ENCODE measurements at regions not wholly inside any gene's neighbourhood (a gene's known extent, or its start where the extent isn't known, plus 50 kb on each side); places are given as distances from the start of the nearest gene placed in this dataset.
"Not testable (repeated sequence)": the region's sequence is repeated elsewhere in the genome, so short reads cannot be mapped to it uniquely, and the experiment has no call there.

GRCh38 chr5:173494446-173494845 lies 122.0 kb downstream of the BOD1 start:
- no peak for DNase-seq

- DNase-seq, result no peak
Observed at GRCh38 chr5:173493846-173494245, 122.6 kb downstream of the BOD1 start.

- no peak for DNase-seq
Observed at GRCh38 chr5:173493040-173493439, 123.4 kb downstream of the BOD1 start.

- DNase-seq, result no peak
Observed at GRCh38 chr5:173490681-173491080, 125.8 kb downstream of the BOD1 start.

- no peak for DNase-seq
Observed at GRCh38 chr5:173488144-173488543, 128.3 kb downstream of the BOD1 start.

- no peak for DNase-seq
Observed at GRCh38 chr5:173487300-173487699, 129.2 kb downstream of the BOD1 start.

GRCh38 chr5:173486355-173487225 lies 129.9 kb downstream of the BOD1 start:
- DNase-seq, result no peak

- DNase-seq, result no peak
Observed at GRCh38 chr5:173484569-173484968, 131.9 kb downstream of the BOD1 start.

GRCh38 chr5:173483599-173483998 lies 132.9 kb downstream of the BOD1 start:
- DNase-seq, result not testable (repeated sequence)

GRCh38 chr5:173483160-173483559 lies 133.3 kb downstream of the BOD1 start:
- DNase-seq, result no peak

- DNase-seq, result no peak
Observed at GRCh38 chr5:173481821-173482220, 134.6 kb downstream of the BOD1 start.

GRCh38 chr5:173480896-173481295 lies 135.6 kb downstream of the BOD1 start:
- DNase-seq, result no peak

- no peak for DNase-seq
Observed at GRCh38 chr5:173479711-173480110, 136.7 kb downstream of the BOD1 start.

- no peak for DNase-seq
Observed at GRCh38 chr5:173477345-173478040, 139.0 kb downstream of the BOD1 start.

GRCh38 chr5:173475780-173476179 lies 140.7 kb downstream of the BOD1 start:
- no peak for DNase-seq

GRCh38 chr5:173474881-173475287 lies 141.6 kb downstream of the BOD1 start:
- peak; percentile 93 for DNase-seq

- DNase-seq, result peak; percentile 17
Observed at GRCh38 chr5:173473288-173473687, 143.2 kb downstream of the BOD1 start.

GRCh38 chr5:173472784-173473278 lies 143.6 kb downstream of the BOD1 start:
- peak; percentile 59 for DNase-seq

GRCh38 chr5:173472164-173472563 lies 143.9 kb upstream of the STC2 start:
- peak; percentile 95 for DNase-seq

- no peak for DNase-seq
Observed at GRCh38 chr5:173468821-173469251, 140.6 kb upstream of the STC2 start.

- no peak for DNase-seq
Observed at GRCh38 chr5:173466227-173466626, 138.0 kb upstream of the STC2 start.

- no peak for DNase-seq
Observed at GRCh38 chr5:173464813-173465212, 136.6 kb upstream of the STC2 start.

GRCh38 chr5:173463207-173463606 lies 135.0 kb upstream of the STC2 start:
- no peak for DNase-seq
